T-helper 2 cell (primary cell): ENCODE measurements at regions not wholly inside any gene's neighbourhood (a gene's known extent, or its start where the extent isn't known, plus 50 kb on each side); places are given as distances from the start of the nearest gene placed in this dataset.

ENCODE experiments used
- DNase-seq, 5 experiments: peaks; one replicate each; pipeline versions ENCODE4 v3.0.0 to v3.0.0-alpha.2; 2012 to 2022

DNA sequence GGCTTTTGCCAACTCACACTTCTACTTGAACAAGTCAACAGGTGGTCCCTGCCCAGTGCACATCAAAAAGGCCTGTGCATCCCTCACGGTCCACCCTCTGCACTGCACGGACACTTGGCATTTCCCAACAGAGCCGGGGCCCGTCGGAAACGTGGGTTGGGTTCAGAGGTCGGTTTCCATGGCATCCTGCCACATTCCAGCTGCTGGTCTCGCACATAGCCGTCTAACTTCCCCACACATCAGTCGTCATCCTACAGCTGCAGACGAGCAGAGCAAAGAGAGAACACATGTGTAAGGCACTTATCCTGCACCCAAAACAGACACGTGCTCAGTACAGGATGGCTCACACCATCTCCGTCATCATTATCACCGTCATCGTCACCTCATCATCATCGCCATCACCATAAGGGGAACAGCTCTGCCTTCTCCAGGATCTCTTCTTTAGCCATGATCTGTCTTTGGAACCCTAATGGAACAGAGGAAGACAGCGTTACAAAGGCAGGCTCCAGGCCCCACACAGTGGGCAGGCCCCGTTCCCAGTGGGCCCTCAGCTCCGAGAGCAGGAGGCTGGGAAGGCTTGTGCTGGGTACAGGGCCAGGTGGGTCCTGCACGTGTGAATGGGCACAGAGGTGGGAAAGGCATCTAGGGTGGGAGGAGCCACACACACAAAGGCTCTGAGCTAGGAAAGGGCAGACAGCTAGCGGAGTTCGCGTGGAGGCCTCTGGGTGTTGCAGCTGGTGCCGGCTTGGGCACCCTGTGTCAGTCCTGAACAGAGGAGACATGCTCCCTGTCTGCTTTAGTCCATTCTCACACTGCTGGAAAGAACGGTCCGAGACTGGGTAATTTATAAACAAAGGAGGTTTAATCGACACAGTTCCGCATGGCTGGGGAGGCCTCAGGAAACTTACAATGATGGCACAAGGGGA, 170.8 kb upstream of the SOX1 start:
- no peak for DNase-seq

GRCh38 chr13:111897178-111897845, 169.6 kb upstream of the SOX1 start:
- DNase-seq = no peak

GRCh38 chr13:111897846-111898215, 169.1 kb upstream of the SOX1 start:
- no peak for DNase-seq

DNA sequence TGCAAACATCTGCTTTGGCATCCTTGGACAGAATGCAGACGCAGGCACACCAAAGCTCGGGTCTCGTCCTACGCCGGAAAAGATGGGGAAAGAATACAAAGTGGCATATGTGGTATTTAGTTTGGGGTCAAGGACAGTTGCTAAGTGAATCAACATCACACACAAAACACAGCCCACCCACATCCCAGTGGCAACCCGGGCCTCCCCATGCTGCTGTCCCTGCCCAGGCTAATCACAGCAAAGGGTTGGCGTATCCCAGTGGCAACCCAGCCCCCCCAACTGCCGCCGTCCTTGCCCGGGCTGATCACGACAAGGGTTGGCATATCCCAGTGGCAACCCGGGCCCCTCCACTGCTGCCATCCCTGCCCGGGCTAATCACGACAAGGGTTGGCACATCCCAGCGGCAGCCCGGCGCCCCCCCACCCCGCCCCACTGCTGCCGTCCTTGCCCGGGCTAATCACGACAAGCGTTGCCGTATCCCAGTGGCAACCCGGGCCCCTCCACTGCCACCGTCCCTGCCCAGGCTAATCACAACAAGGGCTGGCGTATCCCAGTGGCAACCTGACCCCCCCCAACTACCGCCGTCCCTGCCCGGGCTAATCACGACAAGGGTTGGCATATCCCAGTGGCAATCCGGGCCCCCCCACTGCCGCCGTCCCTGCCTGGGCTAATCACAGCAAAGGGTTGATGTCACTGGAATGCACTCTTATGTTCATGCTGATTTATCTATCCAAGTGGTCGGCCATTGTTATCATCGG, 167.8 kb upstream of the SOX1 start:
- no peak for DNase-seq

GRCh38 chr13:111899714-111900389, 167.1 kb upstream of the SOX1 start:
- DNase-seq = no peak

- DNase-seq = no peak
Observed at GRCh38 chr13:111900390-111901131, 166.4 kb upstream of the SOX1 start.

DNA sequence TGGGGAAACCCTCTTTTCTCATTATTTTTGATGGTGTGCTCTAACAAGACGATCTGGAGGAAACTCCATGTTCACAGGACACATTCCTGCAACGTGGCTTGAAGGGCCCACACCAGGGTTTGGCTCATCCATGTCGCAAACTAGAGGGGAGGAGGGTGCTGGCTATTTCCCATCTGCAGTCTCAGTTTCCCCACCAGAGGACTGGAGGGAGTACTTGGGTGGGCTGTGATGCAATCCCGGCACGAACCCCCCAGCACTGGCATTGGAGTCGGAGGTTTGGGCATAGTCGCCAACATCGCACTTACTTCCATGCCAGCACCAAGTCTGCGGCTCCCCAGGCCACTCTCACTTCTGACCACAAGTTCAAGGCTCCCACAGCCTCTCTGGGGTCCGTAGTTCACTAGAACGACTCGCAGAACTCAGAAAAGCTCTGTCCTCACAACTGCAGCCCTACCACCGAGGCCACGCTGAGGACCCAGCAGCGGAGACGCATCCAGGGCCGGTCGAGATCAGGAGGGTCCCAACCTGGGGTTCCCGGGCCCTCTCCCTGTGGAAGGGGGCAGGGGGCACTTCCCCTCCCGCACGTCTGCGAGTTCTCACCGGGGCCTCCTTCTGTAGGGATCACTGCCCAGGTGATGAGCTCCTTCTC, 165.6 kb upstream of the SOX1 start:
- no peak for DNase-seq

- DNase-seq = no peak
Observed at GRCh38 chr13:111902726-111903125, 164.2 kb upstream of the SOX1 start.

DNA sequence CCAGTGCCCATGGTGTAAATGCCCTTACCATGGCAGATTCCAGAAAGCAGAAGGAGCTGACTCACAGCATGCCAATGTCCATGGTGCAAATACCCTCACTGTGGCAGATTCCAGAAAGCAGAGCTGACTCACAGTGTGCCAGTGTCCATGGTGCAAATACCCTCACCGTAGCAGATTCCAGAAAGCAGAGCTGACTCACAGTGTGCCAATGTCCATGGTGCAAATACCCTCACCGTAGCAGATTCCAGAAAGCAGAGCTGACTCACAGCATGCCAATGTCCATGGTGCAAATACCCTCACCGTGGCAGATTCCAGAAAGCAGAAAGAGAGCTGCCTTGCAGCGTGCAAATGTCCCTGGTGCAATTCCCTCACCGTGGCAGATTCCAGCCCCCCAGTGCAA, 163.8 kb upstream of the SOX1 start:
- DNase-seq = no peak

DNA sequence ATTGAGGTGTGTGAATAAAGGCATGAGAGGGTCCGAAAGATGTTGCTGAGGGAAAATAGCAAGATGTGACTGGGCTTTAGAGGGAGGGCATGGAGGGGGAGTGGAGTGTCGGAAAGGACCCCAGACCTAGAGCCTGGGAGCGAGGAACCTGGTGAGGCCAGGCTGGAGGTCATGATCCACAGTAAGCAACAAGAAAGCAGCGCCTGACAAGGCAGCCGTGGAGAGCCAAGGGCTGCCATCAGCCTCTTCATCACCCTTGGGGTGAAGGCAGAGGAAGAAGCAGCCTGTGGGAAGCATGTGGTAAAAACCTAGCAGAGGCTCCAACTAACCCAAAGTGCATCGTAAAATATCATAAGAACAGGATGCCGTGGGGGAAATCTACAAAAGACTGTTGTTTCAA, 162.8 kb upstream of the SOX1 start:
- DNase-seq = no peak

DNA sequence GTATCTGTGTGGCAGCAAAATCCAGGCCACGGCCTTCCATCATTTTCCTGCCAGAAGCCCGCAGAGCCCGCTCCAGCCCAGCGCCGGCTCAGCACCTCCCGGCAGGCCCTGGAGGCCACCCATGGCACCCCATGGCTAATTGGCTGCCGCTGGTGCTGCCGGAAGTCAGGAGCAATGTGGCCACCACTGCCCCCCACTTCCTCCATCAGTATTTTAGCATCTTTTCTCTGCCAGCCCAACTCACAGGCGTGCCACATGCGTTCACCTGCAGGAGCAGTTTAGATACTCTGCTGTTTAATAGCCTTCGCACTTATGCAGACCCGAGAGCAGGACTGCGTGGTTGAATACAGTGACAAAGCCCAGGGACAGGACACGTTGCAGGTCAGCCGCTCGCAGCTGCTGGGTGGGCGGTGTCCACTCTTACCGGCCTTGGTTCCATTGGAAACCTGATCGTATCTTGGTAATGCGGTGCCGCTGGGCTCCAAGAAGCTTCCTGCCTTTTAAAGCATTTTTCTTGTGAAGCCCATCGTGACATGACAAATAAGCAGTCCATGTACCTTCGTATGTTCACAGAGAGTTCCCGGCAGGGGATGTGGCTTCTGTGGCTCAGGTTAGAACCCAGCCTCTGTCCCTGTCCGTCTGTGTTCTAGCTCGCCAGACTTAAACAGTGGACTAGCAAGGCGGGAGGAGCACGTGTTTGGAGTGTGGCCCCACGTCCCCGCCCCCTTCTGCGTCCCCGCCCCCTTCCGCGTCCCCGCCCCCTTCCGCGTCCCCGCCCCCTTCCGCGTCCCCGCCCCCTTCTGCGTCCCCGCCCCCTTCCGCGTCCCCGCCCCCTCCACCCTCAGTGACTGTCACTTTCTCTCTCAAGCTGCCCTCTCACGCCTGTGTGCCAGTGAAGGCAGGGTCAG, 162.0 kb upstream of the SOX1 start:
- no peak for DNase-seq

DNA sequence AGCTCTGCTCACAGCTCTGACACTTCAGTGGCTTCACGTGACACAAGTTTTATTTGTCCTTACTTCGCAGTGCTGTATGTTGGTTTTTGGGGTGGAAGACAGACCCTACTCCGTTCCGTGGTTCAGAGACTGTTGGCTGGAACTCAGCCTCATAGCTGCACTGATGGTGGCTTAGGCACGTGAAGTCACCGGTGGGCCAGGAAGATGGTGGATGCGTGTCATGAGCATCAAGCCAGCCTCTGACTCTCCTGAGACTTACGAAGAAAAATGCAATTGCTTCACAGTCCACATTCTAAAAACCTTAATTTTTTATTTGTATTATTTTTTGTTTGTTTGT, 161.4 kb upstream of the SOX1 start:
- no peak for DNase-seq

- DNase-seq = no peak
Observed at GRCh38 chr13:111906306-111906705, 160.6 kb upstream of the SOX1 start.

DNA sequence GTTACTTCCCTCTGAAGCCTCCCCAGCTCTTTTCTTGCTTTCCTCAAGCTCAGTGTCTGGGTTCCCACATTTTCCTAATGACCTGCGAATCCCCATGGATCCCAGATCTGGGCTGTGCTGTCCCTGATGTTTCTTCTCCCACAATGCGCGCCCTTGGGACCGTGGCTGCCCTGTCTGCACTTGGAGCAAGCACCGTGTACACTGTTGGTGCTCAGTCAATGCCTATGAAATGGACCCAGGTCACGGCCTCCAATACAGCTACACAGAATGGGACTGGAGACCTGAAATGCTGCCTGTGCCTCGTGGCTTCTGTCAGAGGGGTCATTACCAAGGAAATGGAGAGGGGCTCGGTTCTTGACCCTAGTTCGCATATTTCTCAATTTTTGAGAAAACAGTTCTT, 160.1 kb upstream of the SOX1 start:
- no peak for DNase-seq

- DNase-seq = no peak
Observed at GRCh38 chr13:111907341-111907880, 159.5 kb upstream of the SOX1 start.

DNA sequence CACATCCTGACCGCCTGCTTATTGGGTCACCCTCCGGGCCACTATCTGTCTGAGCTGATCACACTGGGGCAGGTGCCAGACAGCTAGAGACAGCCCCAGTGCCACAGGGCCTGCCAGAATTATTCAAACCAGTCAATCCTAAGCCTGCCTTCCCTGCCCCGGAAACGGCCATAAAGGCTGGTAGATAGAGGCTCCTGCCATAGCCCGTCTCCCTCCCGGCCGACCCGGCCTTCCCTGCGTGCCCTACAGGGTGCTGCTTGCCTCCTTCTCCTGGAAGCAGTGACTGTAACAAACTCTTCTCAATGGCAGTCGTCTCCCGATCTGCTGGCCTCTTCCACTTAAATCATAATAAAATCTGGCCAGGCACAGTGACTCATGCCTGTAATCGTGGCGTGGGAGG, 158.6 kb upstream of the SOX1 start:
- no peak for DNase-seq

DNA sequence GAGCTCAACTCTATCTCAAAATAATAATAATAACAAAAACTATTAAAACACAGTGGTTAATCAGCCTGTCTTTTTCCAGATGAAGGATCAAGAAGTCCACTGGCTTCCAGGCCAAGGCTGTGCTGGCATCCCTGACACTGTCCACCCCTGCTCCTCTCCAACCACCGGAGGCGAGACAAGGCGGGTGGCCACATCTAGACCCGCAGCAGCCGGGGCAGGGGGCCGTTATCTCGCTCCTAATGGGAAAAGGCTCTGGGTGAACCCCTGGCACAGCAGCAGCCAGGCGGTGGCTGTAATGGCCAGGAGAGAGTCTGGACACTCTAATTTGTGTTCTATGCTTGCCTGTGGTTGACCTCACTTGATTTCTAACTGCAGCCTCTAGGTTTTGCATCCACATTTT, 158.0 kb upstream of the SOX1 start:
- DNase-seq = no peak

- DNase-seq = no peak
Observed at GRCh38 chr13:111909501-111909900, 157.4 kb upstream of the SOX1 start.

GRCh38 chr13:111909971-111910671, 156.8 kb upstream of the SOX1 start:
- no peak for DNase-seq
